Suprapubic skin (tissue), 4 donors: ENCODE measurements at regions not wholly inside any gene's neighbourhood (a gene's known extent, or its start where the extent isn't known, plus 50 kb on each side); places are given as distances from the start of the nearest gene placed in this dataset.

Experiments used
- EP300 ChIP-seq: sonication (generic); formaldehyde crosslinking; IDR thresholded peaks from one replicate; pipeline ENCODE4 v1.6.1; 2017; ENCODE audit warnings: antibody characterized with exemption
- POLR2A ChIP-seq, 2 donors: fragments of 450-650 bp; IDR thresholded peaks; one replicate each; pipeline ENCODE4 v1.6.1; 2017; ENCODE audit warnings: antibody characterized with exemption in 2 of 2, mild to moderate bottlenecking in 2 of 2, moderate library complexity in 2 of 2
- POLR2AphosphoS5 ChIP-seq, 3 donors: sonication (generic); formaldehyde crosslinking; IDR thresholded peaks; one replicate each; pipeline ENCODE4 v1.6.1; 2017; ENCODE audit warnings: antibody characterized with exemption in 3 of 3
- TF ChIP-seq, protein P1 (sequence below), 2 donors: fragments of 200-600 bp in 1 of 2; fragments of 450-650 bp in 1 of 2; sonication (generic) in 1 of 2; IDR thresholded peaks; one replicate each; pipeline ENCODE4 v1.5.1; 2016 to 2019; ENCODE audit warnings: antibody characterized with exemption in 2 of 2, mild to moderate bottlenecking in 1 of 2, moderate library complexity in 1 of 2

DNA sequence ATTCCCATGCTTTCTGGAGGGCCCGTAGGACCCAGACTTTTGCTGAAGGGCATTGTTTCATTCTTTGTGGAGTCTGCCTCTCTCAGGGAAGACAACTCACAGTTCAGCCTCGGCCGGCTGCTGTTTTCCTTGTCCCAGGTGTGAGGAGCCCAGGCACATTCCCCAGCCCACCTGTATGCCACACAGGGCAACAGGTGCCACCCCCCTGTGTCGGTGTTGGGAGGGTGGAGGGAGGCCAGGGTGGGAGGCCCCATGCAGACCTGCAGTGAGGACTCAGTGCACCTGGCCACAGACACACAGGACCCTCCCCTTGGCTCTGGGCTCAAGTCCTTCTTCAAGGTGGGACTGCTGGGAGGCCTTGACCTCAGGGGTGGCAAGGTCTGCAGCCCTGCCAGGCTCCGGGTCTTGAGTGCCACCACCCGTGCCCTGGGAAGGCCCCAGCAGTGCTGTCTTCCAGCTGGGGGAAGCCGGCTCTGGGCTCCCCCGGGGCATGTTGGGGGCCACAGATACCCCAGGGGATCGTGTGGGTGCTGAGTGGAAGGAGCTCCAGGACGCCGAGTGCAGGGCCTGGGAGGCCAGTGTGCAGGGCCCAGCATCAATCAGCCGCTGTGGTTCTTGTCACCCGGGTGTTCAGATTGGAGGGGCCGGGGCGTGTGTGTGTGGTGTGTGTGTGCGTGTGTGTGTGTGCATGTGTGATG lies 1286.1 kb downstream of the BRD1 start:
- TF ChIP-seq, protein P1, sequence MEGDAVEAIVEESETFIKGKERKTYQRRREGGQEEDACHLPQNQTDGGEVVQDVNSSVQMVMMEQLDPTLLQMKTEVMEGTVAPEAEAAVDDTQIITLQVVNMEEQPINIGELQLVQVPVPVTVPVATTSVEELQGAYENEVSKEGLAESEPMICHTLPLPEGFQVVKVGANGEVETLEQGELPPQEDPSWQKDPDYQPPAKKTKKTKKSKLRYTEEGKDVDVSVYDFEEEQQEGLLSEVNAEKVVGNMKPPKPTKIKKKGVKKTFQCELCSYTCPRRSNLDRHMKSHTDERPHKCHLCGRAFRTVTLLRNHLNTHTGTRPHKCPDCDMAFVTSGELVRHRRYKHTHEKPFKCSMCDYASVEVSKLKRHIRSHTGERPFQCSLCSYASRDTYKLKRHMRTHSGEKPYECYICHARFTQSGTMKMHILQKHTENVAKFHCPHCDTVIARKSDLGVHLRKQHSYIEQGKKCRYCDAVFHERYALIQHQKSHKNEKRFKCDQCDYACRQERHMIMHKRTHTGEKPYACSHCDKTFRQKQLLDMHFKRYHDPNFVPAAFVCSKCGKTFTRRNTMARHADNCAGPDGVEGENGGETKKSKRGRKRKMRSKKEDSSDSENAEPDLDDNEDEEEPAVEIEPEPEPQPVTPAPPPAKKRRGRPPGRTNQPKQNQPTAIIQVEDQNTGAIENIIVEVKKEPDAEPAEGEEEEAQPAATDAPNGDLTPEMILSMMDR (IDR thresholded peaks at IDR 0.05) = no peak
- TF ChIP-seq EP300 (no peak), POLR2A (IDR thresholded peaks at IDR 0.05) (no peak), POLR2AphosphoS5 (IDR thresholded peaks at IDR 0.05) (no peak)
